Cardiac muscle cell (in vitro differentiated cells and primary cell): ENCODE measurements at regions not wholly inside any gene's neighbourhood (a gene's known extent, or its start where the extent isn't known, plus 50 kb on each side); places are given as distances from the start of the nearest gene placed in this dataset.

Experiments
- DNase-seq, 2 donors: peaks; one replicate each; pipeline versions ENCODE4 v3.0.0 to v3.0.0-alpha.2; 2010 to 2017; ENCODE audit warnings: low read depth in 1 of 2, low spot score in 1 of 2
- H3K27ac ChIP-seq: fragments of 200-600 bp; sonication (generic); 2 replicates; pipeline ENCODE4 v1.5.1; 2016
- H3K27me3 ChIP-seq: fragments of 200-600 bp; sonication (generic); 2 replicates; pipeline ENCODE4 v1.6.0; 2016; ENCODE audit warnings: control low read depth
- H3K36me3 ChIP-seq: fragments of 200-600 bp; sonication (generic); 2 replicates; pipeline ENCODE4 v1.5.1; 2016; ENCODE audit warnings: control low read depth
- H3K4me1 ChIP-seq: fragments of 200-600 bp; sonication (generic); 2 replicates; pipeline ENCODE4 v1.8.1; 2017; ENCODE audit warnings: low read depth, mild to moderate bottlenecking, mixed run types
- H3K4me3 ChIP-seq: fragments of 200-600 bp; sonication (generic); 2 replicates; pipeline ENCODE4 v1.5.1; 2016; ENCODE audit warnings: mild to moderate bottlenecking
- H3K9me3 ChIP-seq: fragments of 200-600 bp; sonication (generic); 2 replicates; pipeline ENCODE4 v1.5.1; 2017; ENCODE audit warnings: low read depth, mild to moderate bottlenecking, control low read depth
- TF ChIP-seq, protein P1 (sequence below): IDR thresholded peaks from 2 replicates; pipeline ENCODE4 v1.5.1; 2012; ENCODE audit warnings: low read depth, mild to moderate bottlenecking, low read length

GRCh38 chr11:127203490-127203889 is 202.9 kb upstream of the KIRREL3 start:
- Histone ChIP-seq H3K36me3 (no peaks in the 10 kb centered on the region), H3K9me3 (no peaks in the 10 kb centered on the region), H3K4me1 (no peaks in the 10 kb centered on the region), H3K27ac (no peak overlapping the region), H3K4me3 (no peak overlapping the region), H3K27me3 (no peaks in the 10 kb centered on the region)
- TF ChIP-seq, protein P1, sequence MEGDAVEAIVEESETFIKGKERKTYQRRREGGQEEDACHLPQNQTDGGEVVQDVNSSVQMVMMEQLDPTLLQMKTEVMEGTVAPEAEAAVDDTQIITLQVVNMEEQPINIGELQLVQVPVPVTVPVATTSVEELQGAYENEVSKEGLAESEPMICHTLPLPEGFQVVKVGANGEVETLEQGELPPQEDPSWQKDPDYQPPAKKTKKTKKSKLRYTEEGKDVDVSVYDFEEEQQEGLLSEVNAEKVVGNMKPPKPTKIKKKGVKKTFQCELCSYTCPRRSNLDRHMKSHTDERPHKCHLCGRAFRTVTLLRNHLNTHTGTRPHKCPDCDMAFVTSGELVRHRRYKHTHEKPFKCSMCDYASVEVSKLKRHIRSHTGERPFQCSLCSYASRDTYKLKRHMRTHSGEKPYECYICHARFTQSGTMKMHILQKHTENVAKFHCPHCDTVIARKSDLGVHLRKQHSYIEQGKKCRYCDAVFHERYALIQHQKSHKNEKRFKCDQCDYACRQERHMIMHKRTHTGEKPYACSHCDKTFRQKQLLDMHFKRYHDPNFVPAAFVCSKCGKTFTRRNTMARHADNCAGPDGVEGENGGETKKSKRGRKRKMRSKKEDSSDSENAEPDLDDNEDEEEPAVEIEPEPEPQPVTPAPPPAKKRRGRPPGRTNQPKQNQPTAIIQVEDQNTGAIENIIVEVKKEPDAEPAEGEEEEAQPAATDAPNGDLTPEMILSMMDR, result no peak
- DNase-seq, result no peak

DNA sequence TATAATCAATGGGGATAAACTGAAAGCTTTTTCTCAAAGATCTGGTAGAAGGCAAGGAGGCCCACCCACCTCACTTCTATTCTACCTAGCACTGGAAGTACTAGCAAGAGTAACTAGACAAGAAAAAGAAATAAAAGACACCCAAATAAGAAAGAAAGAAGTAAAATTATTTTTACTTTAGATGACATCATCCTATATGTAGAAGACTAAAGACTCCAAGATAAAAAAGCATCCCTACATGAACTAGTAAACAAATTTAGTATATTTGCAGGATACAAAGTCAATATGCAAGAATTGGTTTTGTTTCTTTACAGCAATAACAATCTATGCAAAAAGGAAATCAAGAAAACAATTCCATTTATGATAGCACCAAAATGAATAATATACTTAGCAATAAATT is 201.5 kb upstream of the KIRREL3 start:
- TF ChIP-seq, protein P1, result no peak

DNA sequence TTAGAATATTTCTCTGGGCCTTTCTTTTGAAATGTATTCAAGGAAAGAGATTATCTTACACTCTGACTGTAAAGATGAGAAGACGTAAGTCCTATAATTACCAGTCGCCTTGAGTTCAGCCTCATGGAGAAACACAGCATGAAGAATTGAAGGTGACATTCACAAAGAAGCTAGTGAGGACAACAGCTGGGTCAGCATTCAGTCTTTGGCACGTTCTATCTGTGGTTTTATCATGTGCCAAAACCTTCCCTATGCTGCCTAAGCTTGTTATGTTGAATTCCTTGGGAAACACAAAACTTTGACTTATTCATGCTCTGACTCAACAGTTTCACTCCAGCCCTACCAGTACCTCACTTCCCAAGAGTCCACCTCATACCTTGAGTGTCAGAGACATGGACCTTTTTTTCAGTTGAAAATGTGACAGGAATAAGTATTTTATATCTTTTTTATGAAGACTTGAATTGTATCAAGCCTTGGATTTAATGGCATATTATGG is 198.8 kb upstream of the KIRREL3 start:
- Histone ChIP-seq H3K4me3 (no peak overlapping the region), H3K27ac (no peak overlapping the region), H3K36me3 (no peaks in the 10 kb centered on the region), H3K9me3 (no peaks in the 10 kb centered on the region), H3K27me3 (no peaks in the 10 kb centered on the region), H3K4me1 (peaks cover 2% of the 10 kb centered on the region)
- TF ChIP-seq, protein P1, result no peak
- DNase-seq, result no peak

More for the DNA sequence above, 201.5 kb upstream of the KIRREL3 start:
- Histone ChIP-seq H3K27me3 (no peaks in the 10 kb centered on the region), H3K4me1 (no peaks in the 10 kb centered on the region), H3K9me3 (no peaks in the 10 kb centered on the region), H3K36me3 (no peaks in the 10 kb centered on the region), H3K27ac (no peak overlapping the region), H3K4me3 (no peak overlapping the region)
- no peak for DNase-seq

DNA sequence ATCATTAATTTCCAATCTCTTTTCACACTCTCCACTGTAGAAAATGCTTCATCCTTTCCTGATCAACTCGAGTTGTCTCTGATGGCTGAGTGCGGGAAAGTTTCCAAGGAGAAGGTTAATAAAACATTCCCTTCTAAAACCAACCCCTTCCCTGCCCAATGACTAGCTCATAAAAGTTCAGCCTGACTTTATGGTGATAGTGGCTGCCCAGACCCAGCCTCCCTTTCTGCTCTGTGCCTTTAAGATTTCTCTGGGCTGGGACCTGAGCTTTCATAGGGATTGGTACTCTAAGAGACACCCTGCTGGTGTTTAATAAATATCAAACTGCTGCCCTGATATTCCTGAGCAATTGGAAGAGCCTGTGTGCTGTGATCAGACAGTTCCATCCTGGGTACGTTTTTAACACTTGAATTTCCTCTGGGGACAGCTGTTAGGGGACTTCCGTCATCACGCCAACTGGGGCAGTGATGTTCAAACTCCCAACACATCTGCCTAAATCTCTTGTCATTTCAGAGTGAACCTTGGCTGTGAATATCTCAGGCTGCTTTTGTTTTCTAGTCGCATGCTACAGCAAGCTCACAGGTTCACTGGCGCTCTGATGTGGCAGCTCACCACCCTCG is 195.0 kb upstream of the KIRREL3 start:
- no peak overlapping the region for H3K4me3 ChIP-seq
- TF ChIP-seq, protein P1, result no peak
- no peak for DNase-seq
- no peaks in the 10 kb centered on the region for H3K36me3 ChIP-seq
- no peaks in the 10 kb centered on the region for H3K27me3 ChIP-seq
- no peak overlapping the region for H3K27ac ChIP-seq
- no peaks in the 10 kb centered on the region for H3K9me3 ChIP-seq
- H3K4me1 ChIP-seq, result peaks cover 9% of the 10 kb centered on the region

- H3K4me1 ChIP-seq, result peaks cover 9% of the 10 kb centered on the region
- no peak for DNase-seq
- H3K27me3 ChIP-seq, result no peaks in the 10 kb centered on the region
- H3K27ac ChIP-seq, result no peak overlapping the region
- no peaks in the 10 kb centered on the region for H3K36me3 ChIP-seq
- no peak overlapping the region for H3K4me3 ChIP-seq
- no peaks in the 10 kb centered on the region for H3K9me3 ChIP-seq
- TF ChIP-seq, protein P1, result no peak
These were observed 194.0 kb upstream of the KIRREL3 start for GRCh38 chr11:127194521-127194920.
